Effector memory CD4-positive, alpha-beta T cell (primary cell): ENCODE measurements at regions not wholly inside any gene's neighbourhood (a gene's known extent, or its start where the extent isn't known, plus 50 kb on each side); places are given as distances from the start of the nearest gene placed in this dataset.

Experiments used
- DNase-seq, 3 donors: peaks; one replicate each; pipeline ENCODE4 v3.0.0-alpha.2; 2020
- H3K27ac ChIP-seq: 2 replicates; pipeline ENCODE4 v1.7.0; 2013; ENCODE audit warnings: mild to moderate bottlenecking, low read length, moderate library complexity; ENCODE audit not compliant: insufficient read depth, poor library complexity, severe bottlenecking
- H3K27me3 ChIP-seq: replicated peaks from 2 replicates; pipeline ENCODE4 v1.7.0; 2013; ENCODE audit warnings: mild to moderate bottlenecking, low read length; ENCODE audit not compliant: insufficient read depth, control insufficient read depth, poor library complexity, severe bottlenecking
- H3K36me3 ChIP-seq: 2 replicates; pipeline ENCODE4 v1.7.0; 2013; ENCODE audit warnings: mild to moderate bottlenecking, low read length, moderate library complexity; ENCODE audit not compliant: control insufficient read depth, insufficient read depth
- H3K4me1 ChIP-seq: 2 replicates; pipeline ENCODE4 v1.7.0; 2013; ENCODE audit warnings: low read length, mild to moderate bottlenecking; ENCODE audit not compliant: control insufficient read depth, insufficient read depth, poor library complexity, severe bottlenecking
- H3K4me3 ChIP-seq: 2 replicates; pipeline ENCODE4 v1.7.0; 2013; ENCODE audit warnings: low read length, low read depth, mild to moderate bottlenecking; ENCODE audit not compliant: insufficient read depth, poor library complexity, severe bottlenecking
- H3K9me3 ChIP-seq: 2 replicates; pipeline ENCODE4 v1.7.0; 2013; ENCODE audit warnings: mild to moderate bottlenecking, low read length, moderate library complexity; ENCODE audit not compliant: control insufficient read depth

DNA sequence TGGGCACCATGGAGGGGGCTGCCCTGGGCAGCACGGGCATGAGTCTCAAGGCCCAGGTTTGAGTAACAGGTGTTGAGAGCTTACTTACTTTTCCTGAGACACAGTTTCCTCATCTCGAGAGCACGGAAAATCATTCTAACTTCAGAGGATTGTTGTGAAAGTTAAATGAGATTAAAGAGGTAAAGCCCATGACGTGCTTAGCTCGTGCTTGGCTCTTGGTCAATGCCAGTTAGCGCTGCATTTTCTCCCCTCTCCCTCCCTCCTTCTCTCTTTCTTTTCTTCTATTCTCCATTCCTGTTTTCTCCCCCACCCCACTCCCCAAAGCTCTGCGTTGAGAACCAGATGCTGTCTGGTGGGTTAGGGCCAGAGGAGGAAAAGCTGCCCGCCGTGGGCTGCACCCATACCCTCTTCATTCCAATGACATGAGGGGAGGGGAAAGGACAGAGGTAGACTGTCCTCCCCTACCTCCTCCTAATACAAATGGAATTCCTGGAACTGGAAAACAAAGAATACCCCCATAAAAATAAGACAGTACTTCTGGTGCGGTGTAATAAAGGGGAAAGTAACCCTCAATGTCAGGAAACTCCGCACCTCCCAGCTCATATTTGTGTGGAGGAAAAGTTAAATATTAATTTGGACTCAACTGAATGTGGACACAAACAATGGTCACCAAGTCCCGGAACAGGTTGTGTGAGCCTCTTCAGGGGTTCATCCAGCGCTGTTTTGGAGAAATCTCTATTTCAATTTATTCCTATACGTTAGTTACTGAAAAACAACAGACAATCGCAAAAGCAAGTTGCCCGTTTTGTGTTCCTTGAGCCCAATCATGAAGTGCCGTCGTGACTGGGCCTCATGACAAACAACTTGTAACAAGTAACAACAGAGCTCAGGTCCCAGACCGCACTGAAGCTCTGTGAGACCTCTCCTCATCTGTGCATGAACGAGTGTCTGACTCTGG is 54.8 kb upstream of the B3GAT1 start:
- no peak for DNase-seq
- Histone ChIP-seq H3K9me3 (no peaks in the 10 kb centered on the region), H3K4me3 (no peak overlapping the region), H3K27ac (no peak overlapping the region), H3K36me3 (no peaks in the 10 kb centered on the region), H3K27me3 (no peaks in the 10 kb centered on the region), H3K4me1 (no peaks in the 10 kb centered on the region)

DNA sequence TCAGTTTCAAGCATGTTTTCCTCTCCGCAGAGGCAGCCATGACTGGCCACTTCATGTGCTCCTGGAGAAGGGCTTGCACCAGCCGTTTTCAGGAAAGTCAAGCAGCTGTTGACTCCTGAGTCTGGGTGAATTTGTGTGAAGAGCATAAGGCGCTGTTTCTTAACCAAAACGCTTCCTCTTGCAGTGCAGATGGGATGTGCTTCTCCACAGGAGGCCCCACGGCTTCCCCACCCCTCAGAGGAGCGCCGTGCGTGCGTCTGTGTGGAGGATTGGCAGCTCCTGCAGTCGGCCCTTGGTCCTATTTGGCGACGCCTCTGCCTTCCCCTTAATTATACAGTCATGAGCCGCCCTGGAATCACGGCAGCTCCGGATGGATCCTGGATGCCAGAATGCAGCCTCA is 54.1 kb upstream of the B3GAT1 start:
- Histone ChIP-seq H3K4me3 (no peak overlapping the region), H3K27ac (no peak overlapping the region), H3K4me1 (no peaks in the 10 kb centered on the region), H3K9me3 (no peaks in the 10 kb centered on the region), H3K27me3 (no peaks in the 10 kb centered on the region), H3K36me3 (no peaks in the 10 kb centered on the region)
- no peak for DNase-seq

DNA sequence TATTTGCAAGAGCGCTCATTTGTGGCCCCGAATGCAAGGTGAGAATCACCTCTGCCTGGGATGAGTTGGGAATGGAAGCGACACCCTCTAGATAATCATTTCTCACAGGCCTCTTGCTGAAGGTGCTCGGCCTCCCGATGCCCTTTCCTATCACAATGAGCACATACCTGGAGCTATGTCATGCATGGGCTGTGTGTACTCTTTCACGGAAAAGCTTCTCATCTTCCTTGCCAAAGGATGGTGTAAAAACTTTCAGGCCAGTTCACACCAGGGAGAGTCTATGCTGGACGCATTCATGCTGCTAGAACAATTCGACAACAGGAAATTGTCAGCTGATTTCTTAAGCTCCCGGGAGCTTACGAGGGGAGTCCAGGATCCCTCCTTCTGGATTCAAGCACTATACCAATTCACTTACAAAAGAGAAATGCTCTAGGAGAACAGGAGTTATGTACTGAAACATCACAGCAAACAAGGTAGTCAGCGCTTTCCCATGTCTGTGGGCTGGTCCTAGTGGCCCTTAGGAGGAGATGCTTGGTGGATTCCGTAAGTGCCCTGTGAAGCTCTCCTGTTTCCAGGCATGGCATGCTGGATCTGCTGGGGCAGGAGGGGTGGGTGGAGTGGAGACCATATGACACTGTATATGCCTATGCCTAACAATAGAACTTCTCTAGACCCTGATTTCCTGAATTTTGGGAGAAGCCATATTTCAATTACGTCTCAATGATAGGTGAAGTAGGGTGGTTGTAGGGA is 53.1 kb upstream of the B3GAT1 start:
- Histone ChIP-seq H3K4me3 (no peak overlapping the region), H3K4me1 (no peaks in the 10 kb centered on the region), H3K36me3 (no peaks in the 10 kb centered on the region), H3K9me3 (no peaks in the 10 kb centered on the region), H3K27me3 (no peaks in the 10 kb centered on the region), H3K27ac (no peak overlapping the region)
- no peak for DNase-seq

DNA sequence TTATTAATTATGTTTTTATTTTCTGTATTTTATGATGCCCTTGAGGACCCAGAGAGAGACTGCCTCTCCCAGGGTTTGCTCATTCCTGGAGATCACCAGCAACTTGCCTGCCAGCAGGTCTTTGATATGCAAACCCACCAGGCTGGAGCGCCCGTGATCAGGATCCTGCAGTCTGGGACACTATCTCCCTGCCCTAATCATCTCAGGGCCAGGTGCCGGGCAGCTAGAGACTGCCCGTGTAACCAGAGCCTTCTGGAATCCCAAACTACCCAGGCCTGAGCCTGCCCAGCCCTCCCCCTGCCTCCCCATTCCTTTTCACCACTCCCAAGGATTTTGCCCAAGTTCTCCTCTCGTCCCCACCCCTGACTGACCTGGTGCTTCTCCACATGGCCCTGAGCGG is 52.2 kb upstream of the B3GAT1 start:
- no peak for DNase-seq
- no peaks in the 10 kb centered on the region for H3K36me3 ChIP-seq
- H3K27ac ChIP-seq = no peak overlapping the region
- H3K4me3 ChIP-seq = no peak overlapping the region
- H3K27me3 ChIP-seq = no peaks in the 10 kb centered on the region
- H3K9me3 ChIP-seq = no peaks in the 10 kb centered on the region
- no peaks in the 10 kb centered on the region for H3K4me1 ChIP-seq

DNA sequence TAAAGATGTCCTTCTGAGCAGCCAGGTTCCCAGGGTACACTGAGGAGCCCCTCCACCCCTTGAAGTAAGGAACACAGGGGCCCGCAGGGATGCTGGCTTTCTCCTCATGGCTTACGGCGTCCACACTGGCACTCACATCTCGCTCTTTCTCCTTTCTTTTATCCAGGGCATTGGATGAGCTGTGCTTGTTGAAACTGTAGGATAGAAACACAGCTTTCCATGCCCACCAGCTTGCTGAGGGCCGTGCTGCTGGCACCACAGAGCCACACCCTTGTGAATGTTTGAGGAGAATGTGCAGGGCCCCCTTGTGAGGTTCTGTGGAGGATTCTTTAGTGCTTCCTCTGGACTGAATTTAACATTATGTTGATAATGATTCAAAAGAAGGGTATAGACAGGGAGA is 51.7 kb upstream of the B3GAT1 start:
- Histone ChIP-seq H3K9me3 (no peaks in the 10 kb centered on the region), H3K36me3 (no peaks in the 10 kb centered on the region), H3K27ac (no peak overlapping the region), H3K4me1 (no peaks in the 10 kb centered on the region), H3K4me3 (no peak overlapping the region), H3K27me3 (no peaks in the 10 kb centered on the region)
- no peak for DNase-seq
